Fibroblast of pulmonary artery (primary cell): ENCODE measurements at regions not wholly inside any gene's neighbourhood (a gene's known extent, or its start where the extent isn't known, plus 50 kb on each side); places are given as distances from the start of the nearest gene placed in this dataset.
"Not testable (repeated sequence)": the region's sequence is repeated elsewhere in the genome, so short reads cannot be mapped to it uniquely, and the experiment has no call there.

Source experiments
- DNase-seq: peaks from one replicate; pipeline ENCODE4 v3.0.0-alpha.2; 2010; ENCODE audit warnings: low read depth
- H3K4me3 ChIP-seq: replicated peaks from 2 replicates; pipeline ENCODE4 v1.5.1; 2011; ENCODE audit warnings: low read depth, mild to moderate bottlenecking, control low read depth, low read length, moderate library complexity
- TF ChIP-seq, protein P1 (sequence below): IDR thresholded peaks from 2 replicates; pipeline ENCODE4 v1.5.1; 2011; ENCODE audit warnings: mild to moderate bottlenecking, control low read depth, low read length, inconsistent platforms; ENCODE audit errors: missing control alignments

DNA sequence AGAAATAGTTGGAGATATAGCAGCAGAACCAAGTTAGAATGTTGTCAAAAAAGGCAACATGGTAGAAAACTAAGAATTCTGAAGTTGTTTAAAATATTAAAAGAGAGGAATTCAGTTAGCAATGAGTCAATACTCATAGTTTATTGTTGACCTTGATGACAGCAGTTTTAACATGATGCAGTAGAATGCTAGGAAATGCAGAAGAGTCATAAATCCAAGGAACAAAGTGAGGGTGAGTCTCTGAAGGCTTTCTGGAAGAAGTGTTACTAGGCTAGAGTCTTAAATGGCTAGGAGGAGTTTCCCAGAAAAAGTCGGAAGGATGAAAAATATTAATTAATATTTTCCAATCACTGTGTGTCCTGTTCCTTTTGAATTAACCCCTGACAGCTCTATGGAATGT is 807.3 kb downstream of the TSN start:
- DNase-seq, result no peak
- H3K4me3 ChIP-seq, result no peak overlapping the region
- TF ChIP-seq, protein P1, sequence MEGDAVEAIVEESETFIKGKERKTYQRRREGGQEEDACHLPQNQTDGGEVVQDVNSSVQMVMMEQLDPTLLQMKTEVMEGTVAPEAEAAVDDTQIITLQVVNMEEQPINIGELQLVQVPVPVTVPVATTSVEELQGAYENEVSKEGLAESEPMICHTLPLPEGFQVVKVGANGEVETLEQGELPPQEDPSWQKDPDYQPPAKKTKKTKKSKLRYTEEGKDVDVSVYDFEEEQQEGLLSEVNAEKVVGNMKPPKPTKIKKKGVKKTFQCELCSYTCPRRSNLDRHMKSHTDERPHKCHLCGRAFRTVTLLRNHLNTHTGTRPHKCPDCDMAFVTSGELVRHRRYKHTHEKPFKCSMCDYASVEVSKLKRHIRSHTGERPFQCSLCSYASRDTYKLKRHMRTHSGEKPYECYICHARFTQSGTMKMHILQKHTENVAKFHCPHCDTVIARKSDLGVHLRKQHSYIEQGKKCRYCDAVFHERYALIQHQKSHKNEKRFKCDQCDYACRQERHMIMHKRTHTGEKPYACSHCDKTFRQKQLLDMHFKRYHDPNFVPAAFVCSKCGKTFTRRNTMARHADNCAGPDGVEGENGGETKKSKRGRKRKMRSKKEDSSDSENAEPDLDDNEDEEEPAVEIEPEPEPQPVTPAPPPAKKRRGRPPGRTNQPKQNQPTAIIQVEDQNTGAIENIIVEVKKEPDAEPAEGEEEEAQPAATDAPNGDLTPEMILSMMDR, result no peak

DNA sequence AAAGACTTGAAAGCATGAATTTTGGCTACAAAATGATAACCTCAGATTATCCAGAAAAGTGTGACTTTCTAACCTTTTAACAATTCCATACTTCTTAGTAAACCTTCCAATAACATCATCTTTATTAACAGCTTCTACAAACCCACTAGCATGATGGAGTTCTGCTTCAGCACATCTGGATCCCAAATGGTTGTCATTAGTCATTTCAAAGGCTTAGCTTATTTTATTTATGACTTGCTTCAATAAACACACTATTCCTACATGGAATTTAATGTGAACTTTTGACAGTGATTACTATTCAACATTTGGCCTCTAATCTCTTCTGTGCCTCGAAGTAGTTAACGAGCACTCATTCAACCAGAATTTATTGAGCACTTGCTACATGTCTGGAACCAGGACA is 808.3 kb downstream of the TSN start:
- no peak for DNase-seq

DNA sequence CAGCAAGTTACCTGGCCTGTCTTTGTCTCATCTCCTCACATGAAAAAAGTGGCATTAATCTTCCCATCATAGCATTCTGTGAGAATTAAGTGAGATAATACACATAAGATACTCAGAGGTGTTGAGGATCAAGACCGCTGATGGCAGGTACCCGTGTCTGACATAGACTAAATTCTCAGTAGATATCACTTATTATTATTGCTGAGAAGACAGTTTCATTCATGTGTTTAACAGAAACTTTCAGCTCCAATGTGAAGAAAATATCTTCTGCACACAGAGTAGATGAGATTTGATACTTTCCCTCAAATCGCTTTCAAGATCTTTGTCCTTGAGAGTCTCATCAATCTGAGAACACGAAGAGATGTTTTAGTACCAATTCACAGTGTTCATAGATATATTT is 809.4 kb downstream of the TSN start:
- DNase-seq, result no peak
- TF ChIP-seq, protein P1, result no peak

More for the DNA sequence above, 808.3 kb downstream of the TSN start:
- no peak overlapping the region for H3K4me3 ChIP-seq
- TF ChIP-seq, protein P1, result no peak

DNA sequence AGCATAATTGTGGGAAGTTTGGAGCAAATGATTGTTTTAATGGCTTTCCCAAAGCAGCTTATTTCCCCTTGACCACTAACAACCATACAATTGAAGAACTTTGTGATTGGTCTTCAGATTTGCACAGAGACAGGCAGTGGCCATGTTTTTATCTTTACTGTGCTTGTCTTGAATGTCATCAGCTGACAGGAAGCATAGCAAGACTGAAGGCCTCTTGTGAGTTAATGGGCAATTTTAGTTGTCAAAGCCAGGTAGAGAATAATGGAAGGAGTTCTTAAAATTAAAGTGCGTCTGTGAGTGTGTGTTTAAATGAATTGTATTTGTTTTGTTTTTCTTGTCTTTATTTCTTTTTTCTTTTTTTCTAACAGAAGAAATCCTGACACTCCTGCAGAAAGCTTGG is 809.9 kb downstream of the TSN start:
- no peak for DNase-seq
- TF ChIP-seq, protein P1, result no peak
- no peak overlapping the region for H3K4me3 ChIP-seq

More for the DNA sequence above, 809.4 kb downstream of the TSN start:
- H3K4me3 ChIP-seq, result no peak overlapping the region

DNA sequence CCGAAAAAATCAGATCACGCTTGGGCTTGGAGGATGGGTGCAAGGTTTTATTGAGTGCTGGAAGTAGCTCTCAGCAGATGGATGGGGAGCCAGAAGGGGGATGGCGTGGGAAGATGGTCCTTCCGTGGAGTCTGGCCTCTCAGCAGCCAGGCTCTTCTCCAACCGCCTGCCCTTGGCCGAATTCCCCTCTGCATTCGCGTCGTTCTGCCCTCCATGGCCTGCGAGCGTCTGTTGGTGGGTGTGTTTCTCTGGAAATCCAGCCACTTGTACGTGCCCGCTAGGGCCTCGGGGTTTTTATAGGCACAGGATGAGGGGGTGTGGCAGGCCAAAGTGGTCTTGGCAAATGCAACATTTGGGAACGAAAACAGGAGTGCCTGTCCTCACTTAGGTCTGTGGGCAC is 815.2 kb downstream of the TSN start:
- TF ChIP-seq, protein P1, result no peak
- no peak for DNase-seq
- H3K4me3 ChIP-seq, result no peak overlapping the region

DNA sequence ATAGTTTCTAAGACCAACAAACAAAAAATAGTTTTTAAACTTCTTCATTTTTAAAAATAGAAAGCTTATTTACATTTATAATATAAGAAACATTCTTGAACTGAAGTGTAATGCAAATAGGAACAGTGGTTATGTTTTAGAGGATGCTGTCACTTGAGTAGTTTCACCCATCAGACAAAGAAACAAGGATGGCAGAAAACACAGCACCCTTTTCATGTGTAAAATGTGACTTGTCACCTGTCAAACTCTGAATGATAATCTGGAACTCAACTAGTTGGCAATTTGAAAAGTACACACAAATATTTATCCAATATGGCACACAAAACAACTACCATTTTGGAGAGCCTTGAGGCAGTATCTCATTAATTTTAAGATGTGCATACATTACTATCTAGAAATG is 816.0 kb downstream of the TSN start:
- DNase-seq, H3K4me3 ChIP-seq: not testable (repeated sequence)

DNA sequence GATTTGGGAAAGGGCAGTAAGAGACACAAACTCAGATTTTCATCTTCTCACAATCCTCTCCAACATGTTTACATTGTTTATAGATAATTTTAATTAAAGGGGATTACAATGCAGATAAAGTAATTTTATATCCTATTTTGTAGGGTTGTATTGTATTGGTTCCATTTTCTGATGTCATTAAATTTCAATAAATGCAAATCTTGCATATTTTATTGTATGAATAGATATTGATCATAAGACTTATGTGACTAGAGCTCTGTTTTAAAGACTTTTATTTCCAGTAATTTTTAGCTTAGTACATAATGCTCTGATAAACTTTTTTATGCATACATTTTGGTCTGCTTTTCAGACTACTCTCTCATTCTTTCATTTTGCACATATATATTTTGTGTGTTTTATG is 819.6 kb downstream of the TSN start:
- no peak for DNase-seq
- H3K4me3 ChIP-seq, result no peak overlapping the region
- TF ChIP-seq, protein P1, result no peak
